Right ventricle myocardium superior (tissue), 1 donor: ENCODE measurements at regions not wholly inside any gene's neighbourhood (a gene's known extent, or its start where the extent isn't known, plus 50 kb on each side); places are given as distances from the start of the nearest gene placed in this dataset.

Experiments
- ATAC-seq: fragments of 200-7000 bp; cut with Tn5 transposase; one replicate; pipeline ENCODE4 v1.9.1; 2020; ENCODE audit warnings: mild to moderate bottlenecking; ENCODE audit not compliant: poor library complexity
- DNase-seq: peaks from one replicate; pipeline ENCODE4 v3.0.0-alpha.2; 2020
- intact Hi-C: fragments of 100-400 bp; cut with DNase I; formaldehyde crosslinking; loops from one replicate; pipeline ENCODE4 v1.11.2; 2022
- donor health status: DM: no; HTN: yes; CAD: no; lungs with severe emphysema.

- ATAC-seq (no peak), DNase-seq (no peak)
- intact Hi-C loops: no loop called here
Observed at GRCh38 chrX:39764441-39764914, 333.3 kb downstream of the BCOR start.

- DNase-seq (no peak), ATAC-seq (no peak)
- intact Hi-C loops: no loop called here
Observed at GRCh38 chrX:39765327-39765726, 332.4 kb downstream of the BCOR start.

GRCh38 chrX:39766085-39766726 lies 331.6 kb downstream of the BCOR start:
- ATAC-seq (no peak), DNase-seq (no peak)
- intact Hi-C loops: no loop called here

GRCh38 chrX:39766855-39767254 lies 330.9 kb downstream of the BCOR start:
- no peak for DNase-seq
- intact Hi-C loops: no loop called here
- peak; percentile 74 for ATAC-seq

- ATAC-seq (peak; percentile 15), DNase-seq (no peak)
- intact Hi-C loops: no loop called here
Observed at GRCh38 chrX:39767446-39767845, 330.3 kb downstream of the BCOR start.

- intact Hi-C loops: no loop called here
- ATAC-seq: no peak
Observed at GRCh38 chrX:39769748-39770147, 328.0 kb downstream of the BCOR start.

GRCh38 chrX:39771089-39771488 lies 326.7 kb downstream of the BCOR start:
- intact Hi-C loops: no loop called here
- no peak for DNase-seq
- no peak for ATAC-seq

More at GRCh38 chrX:39769748-39770147, 328.0 kb downstream of the BCOR start:
- no peak for DNase-seq

GRCh38 chrX:39772057-39772832 lies 325.5 kb downstream of the BCOR start:
- intact Hi-C loops: no loop called here
- peak; percentile 68 for ATAC-seq
- DNase-seq: no peak

- ATAC-seq (no peak), DNase-seq (no peak)
- intact Hi-C loops: no loop called here
Observed at GRCh38 chrX:39773150-39773549, 324.6 kb downstream of the BCOR start.

- DNase-seq (no peak), ATAC-seq (no peak)
- intact Hi-C loops: no loop called here
Observed at GRCh38 chrX:39773923-39774773, 323.6 kb downstream of the BCOR start.

GRCh38 chrX:39774774-39775328 lies 322.9 kb downstream of the BCOR start:
- no peak for DNase-seq
- intact Hi-C loops: no loop called here

GRCh38 chrX:39777623-39778025 lies 320.1 kb downstream of the BCOR start:
- ATAC-seq: no peak

More at GRCh38 chrX:39774774-39775328, 322.9 kb downstream of the BCOR start:
- ATAC-seq: no peak

GRCh38 chrX:39779952-39780783 lies 317.6 kb downstream of the BCOR start:
- intact Hi-C loops: no loop called here
- no peak for ATAC-seq

More at GRCh38 chrX:39777623-39778025, 320.1 kb downstream of the BCOR start:
- intact Hi-C loops: no loop called here
- no peak for DNase-seq

GRCh38 chrX:39782276-39782675 lies 315.5 kb downstream of the BCOR start:
- no peak for DNase-seq
- intact Hi-C loops: no loop called here
- no peak for ATAC-seq

More at GRCh38 chrX:39779952-39780783, 317.6 kb downstream of the BCOR start:
- DNase-seq: no peak

GRCh38 chrX:39787999-39788398 lies 309.8 kb downstream of the BCOR start:
- intact Hi-C loops: no loop called here
- no peak for DNase-seq
- ATAC-seq: no peak

- intact Hi-C loops: no loop called here
- ATAC-seq (no peak), DNase-seq (no peak)
Observed at GRCh38 chrX:39788521-39788920, 309.2 kb downstream of the BCOR start.

GRCh38 chrX:39791691-39792090 lies 306.1 kb downstream of the BCOR start:
- intact Hi-C loops: no loop called here
- DNase-seq: no peak
- ATAC-seq: no peak

- DNase-seq: no peak
- intact Hi-C loops: no loop called here
- no peak for ATAC-seq
Observed at GRCh38 chrX:39795605-39796004, 302.2 kb downstream of the BCOR start.
